K562 (cell line): ENCODE measurements at regions not wholly inside any gene's neighbourhood (a gene's known extent, or its start where the extent isn't known, plus 50 kb on each side); places are given as distances from the start of the nearest gene placed in this dataset.

Experiments used
- ATAC-seq: fragments of 200-7000 bp; cut with Tn5 transposase; 3 replicates; pipeline ENCODE4 v1.9.1; 2020; ENCODE audit warnings: moderate library complexity
- BruUV-seq: library from RNA; stranded (reverse); fragments of 400-500 nt; replicated peaks from 2 replicates; lab custom pipeline; 2021; lab: Mats Ljungman, UMichigan
- CTCF ChIA-PET: fragments of 300-600 bp; formaldehyde crosslinking; extraction: SDS; loops from one replicate; lab custom pipeline; 2021; ENCODE audit warnings: low intra/inter-chr PET ratio; lab: Yijun Ruan, JAX
- POLR2A ChIA-PET: fragments of 300-600, 350-650 bp; sonication (Branson Sonifier 250); formaldehyde crosslinking; extraction: SDS; loops from one replicate; lab custom pipeline; 2021; ENCODE audit warnings: antibody characterized with exemption, inconsistent platforms; lab: Yijun Ruan, JAX
- DNase-seq, 4 experiments: peaks; one replicate each; pipeline versions ENCODE4 v3.0.0 to v3.0.0-alpha.2; 2011 to 2018; ENCODE audit warnings: low spot score in 3 of 4, mixed read lengths in 3 of 4; ENCODE audit errors: extremely low read depth in 1 of 4
- FAIRE-seq: peaks from 2 replicates; lab custom pipeline; 2011; peaks lifted over from hg19 to GRCh38; lab: Jason Lieb, UNC
- H2AFZ ChIP-seq: 2 replicates; pipeline ENCODE4 v1.6.0; 2011; ENCODE audit warnings: low read depth, low read length, control low read depth, inconsistent platforms
- H3K27ac ChIP-seq: fragments of 200-600 bp; 3 replicates; pipeline ENCODE4 v1.8.0; 2011; ENCODE audit warnings: low read depth, mild to moderate bottlenecking, control low read depth, inconsistent platforms, low read length, moderate library complexity, mixed read lengths; ENCODE audit errors: extremely low read depth
- H3K27me3 ChIP-seq, 2 experiments: fragments of 300-600 bp in 1 of 2; 2 replicates in 1 of 2; 3 replicates in 1 of 2; pipeline versions ENCODE4 v1.6.0 to v1.8.0; 2011; ENCODE audit warnings: inconsistent platforms in 2 of 2, low read length in 2 of 2, mild to moderate bottlenecking in 1 of 2, mixed read lengths in 1 of 2, moderate library complexity in 1 of 2; ENCODE audit not compliant: control insufficient read depth in 2 of 2, insufficient read depth in 2 of 2
- H3K36me3 ChIP-seq: fragments of 300-600 bp; 3 replicates; pipeline ENCODE4 v1.8.0; 2011; ENCODE audit warnings: mild to moderate bottlenecking, low read length, inconsistent platforms; ENCODE audit not compliant: control insufficient read depth, insufficient read depth
- H3K4me1 ChIP-seq, 2 experiments: fragments of 200-600 bp in 1 of 2; replicated peaks in 1 of 2; 2 replicates in 1 of 2; 3 replicates in 1 of 2; pipeline versions ENCODE4 v1.5.1 to v1.8.0; 2011; ENCODE audit warnings: inconsistent platforms in 2 of 2, low read length in 2 of 2, mild to moderate bottlenecking in 1 of 2, mixed read lengths in 1 of 2, moderate library complexity in 1 of 2; ENCODE audit not compliant: control insufficient read depth in 2 of 2, insufficient read depth in 2 of 2
- H3K4me2 ChIP-seq: 2 replicates; pipeline ENCODE4 v1.6.1; 2011; ENCODE audit warnings: low read length, control low read depth, inconsistent platforms, mixed read lengths; ENCODE audit not compliant: insufficient read depth
- H3K4me3 ChIP-seq: fragments of 200-600 bp; sonication (generic), shearing (Covaris generic); 2 replicates; pipeline ENCODE4 v1.5.1; 2016; ENCODE audit warnings: control low read depth, inconsistent platforms
- H3K79me2 ChIP-seq: fragments of 200-600 bp; 3 replicates; pipeline ENCODE4 v1.8.0; 2011; ENCODE audit warnings: low read length, inconsistent platforms; ENCODE audit not compliant: control insufficient read depth, insufficient read depth
- H3K9ac ChIP-seq, 2 experiments: 2 replicates each; pipeline versions ENCODE4 v1.6.0 to v1.6.1; 2011; ENCODE audit warnings: low read depth in 2 of 2, low read length in 2 of 2, control low read depth in 1 of 2, inconsistent platforms in 1 of 2, mild to moderate bottlenecking in 1 of 2, mixed read lengths in 1 of 2; ENCODE audit not compliant: insufficient read depth in 1 of 2
- H3K9me1 ChIP-seq: one replicate; pipeline ENCODE4 v1.6.0; 2011; ENCODE audit warnings: inconsistent platforms, mild to moderate bottlenecking, low read length, moderate library complexity; ENCODE audit not compliant: control insufficient read depth, insufficient read depth
- H3K9me3 ChIP-seq: replicated peaks from 2 replicates; pipeline ENCODE4 v1.5.1; 2011; ENCODE audit warnings: low read depth, low read length, inconsistent platforms; ENCODE audit not compliant: control insufficient read depth, insufficient read depth
- H4K20me1 ChIP-seq: replicated peaks from 2 replicates; pipeline ENCODE4 v1.6.1; 2011; ENCODE audit warnings: low read length, inconsistent platforms, mixed read lengths; ENCODE audit not compliant: control insufficient read depth, insufficient read depth
- MTA1 ChIP-seq: fragments of 450-650 bp; IDR thresholded peaks from 2 replicates; pipeline ENCODE4 v1.6.1; 2017; ENCODE audit warnings: borderline replicate concordance
- PRMT5 ChIP-seq: sonication (generic); formaldehyde crosslinking; IDR thresholded peaks from 2 replicates; pipeline ENCODE4 v1.5.0; 2020; ENCODE audit warnings: missing genetic modification reagents
- ZNF444 ChIP-seq: fragments of 250-450 bp; sonication (Bioruptor Pico); IDR thresholded peaks from 2 replicates; pipeline ENCODE4 v1.4.0; 2020; ENCODE audit warnings: mild to moderate bottlenecking, moderate library complexity
- ZNF518B ChIP-seq: fragments of 250-450 bp; sonication (Bioruptor Pico); IDR thresholded peaks from 2 replicates; pipeline ENCODE4 v1.5.0; 2021; ENCODE audit warnings: mild to moderate bottlenecking, moderate library complexity
- WGBS: fragments of 100-300 bp; shearing (Covaris generic); methylation state at CpG from one replicate; pipeline ENCODE4 v1.1.6; 2016; ENCODE audit warnings: low coverage, mixed read lengths; ENCODE audit not compliant: insufficient coverage; ENCODE audit errors: missing lambda C conversion rate; 5-methylcytosine and 5-hydroxymethylcytosine counted together
- in situ Hi-C: fragments of 300-500 bp; cut with MboI; formaldehyde crosslinking; loops from 4 replicates; pipeline ENCODE4 v1.15.0; 2018; ENCODE audit warnings: inconsistent platforms, mixed read lengths
- intact Hi-C: fragments of 100-400 bp; cut with micrococcal nuclease; formaldehyde crosslinking; loops from 2 replicates; pipeline ENCODE4 v1.14.2; 2022

- Histone ChIP-seq H4K20me1 (no peaks in the 10 kb centered on the region), H3K27ac (no peak overlapping the region), H3K79me2 (no peaks in the 10 kb centered on the region), H3K4me2 (no peak overlapping the region), H3K4me1 (peaks cover 0 to 2% of the 10 kb centered on the region in 2 experiments; a peak in 1 of 5 replicates), H3K9ac (no peak overlapping the region), H2AFZ (no peak overlapping the region), H3K9me3 (no peaks in the 10 kb centered on the region), H3K4me3 (no peak overlapping the region), H3K9me1 (no peaks in the 10 kb centered on the region), H3K27me3 (peaks cover 23 to 39% of the 10 kb centered on the region in 2 experiments), H3K36me3 (no peaks in the 10 kb centered on the region)
- WGBS = 3% methylated on average over 11 of the region's 13 CpGs
- POLR2A ChIA-PET = no interaction called here
- CTCF ChIA-PET = no interaction called here
- TF ChIP-seq ZNF518B (CRISPR knock-in tag) (no peak), MTA1 (no peak), PRMT5 (CRISPR knock-in tag) (no peak), ZNF444 (CRISPR knock-in tag) (no peak)
- DNase-seq = no peak
- BruUV-seq = no TSS peak
- ATAC-seq = no peak
- in situ Hi-C loops (no loop called here), intact Hi-C loops (no loop called here)
- no peak for FAIRE-seq
Observed at GRCh38 chr2:64288321-64289193, 144.3 kb upstream of the PELI1 start.
